GM18507 (cell line): ENCODE measurements at regions not wholly inside any gene's neighbourhood (a gene's known extent, or its start where the extent isn't known, plus 50 kb on each side); places are given as distances from the start of the nearest gene placed in this dataset.
"Not testable (repeated sequence)": the region's sequence is repeated elsewhere in the genome, so short reads cannot be mapped to it uniquely, and the experiment has no call there.

Source experiments
- DNase-seq: peaks from one replicate; pipeline ENCODE4 v3.0.0; 2011; ENCODE audit warnings: low read depth; ENCODE audit not compliant: insufficient read length; ENCODE audit errors: extremely low spot score
- FAIRE-seq: peaks from 2 replicates; lab custom pipeline; 2011; peaks lifted over from hg19 to GRCh38; lab: Jason Lieb, UNC

GRCh38 chr12:23211384-23212320 lies 586.7 kb downstream of the ETNK1 start:
- no peak for DNase-seq
- no peak for FAIRE-seq

- no peak for FAIRE-seq
- no peak for DNase-seq
These were observed 592.2 kb downstream of the ETNK1 start for GRCh38 chr12:23217158-23217557.

GRCh38 chr12:23217667-23218066 lies 592.7 kb downstream of the ETNK1 start:
- FAIRE-seq: no peak
- DNase-seq: no peak

- no peak for DNase-seq
These were observed 596.1 kb downstream of the ETNK1 start for GRCh38 chr12:23221066-23221465.

GRCh38 chr12:23221926-23222325 lies 597.0 kb downstream of the ETNK1 start:
- no peak for FAIRE-seq
- DNase-seq: no peak

More at GRCh38 chr12:23221066-23221465, 596.1 kb downstream of the ETNK1 start:
- FAIRE-seq: no peak

GRCh38 chr12:23222801-23223200 lies 597.8 kb downstream of the ETNK1 start:
- DNase-seq (no peak), FAIRE-seq (no peak)

GRCh38 chr12:23228101-23228500 lies 603.1 kb downstream of the ETNK1 start:
- no peak for FAIRE-seq
- DNase-seq: no peak

GRCh38 chr12:23230899-23231298 lies 605.9 kb downstream of the ETNK1 start:
- no peak for DNase-seq
- FAIRE-seq: no peak

- DNase-seq: no peak
- FAIRE-seq: no peak
These were observed 611.3 kb downstream of the ETNK1 start for GRCh38 chr12:23236066-23236780.

GRCh38 chr12:23236811-23237210 lies 611.8 kb downstream of the ETNK1 start:
- FAIRE-seq: no peak

GRCh38 chr12:23238190-23238589 lies 613.2 kb downstream of the ETNK1 start:
- FAIRE-seq (no peak), DNase-seq (no peak)

More at GRCh38 chr12:23236811-23237210, 611.8 kb downstream of the ETNK1 start:
- DNase-seq: no peak

GRCh38 chr12:23238957-23239356 lies 614.0 kb downstream of the ETNK1 start:
- FAIRE-seq (no peak), DNase-seq (no peak)

GRCh38 chr12:23245186-23245585 lies 620.2 kb downstream of the ETNK1 start:
- DNase-seq: no peak
- no peak for FAIRE-seq

- FAIRE-seq (no peak), DNase-seq (no peak)
These were observed 628.2 kb downstream of the ETNK1 start for GRCh38 chr12:23253191-23253590.

- not testable (repeated sequence) for DNase-seq, FAIRE-seq
These were observed 628.9 kb downstream of the ETNK1 start for GRCh38 chr12:23253910-23254309.

GRCh38 chr12:23259558-23259957 lies 634.6 kb downstream of the ETNK1 start:
- FAIRE-seq (no peak), DNase-seq (no peak)

- FAIRE-seq: no peak
- no peak for DNase-seq
These were observed 637.7 kb downstream of the ETNK1 start for GRCh38 chr12:23262670-23263069.

GRCh38 chr12:23277831-23278230 lies 652.9 kb downstream of the ETNK1 start:
- DNase-seq (no peak), FAIRE-seq (no peak)

- no peak for FAIRE-seq
- no peak for DNase-seq
These were observed 656.3 kb downstream of the ETNK1 start for GRCh38 chr12:23281295-23281694.

- DNase-seq (no peak), FAIRE-seq (no peak)
These were observed 657.7 kb downstream of the ETNK1 start for GRCh38 chr12:23282701-23283100.
